ENCODE measurements at regions not wholly inside any gene's neighbourhood (a gene's known extent, or its start where the extent isn't known, plus 50 kb on each side); places are given as distances from the start of the nearest gene placed in this dataset.

DNA sequence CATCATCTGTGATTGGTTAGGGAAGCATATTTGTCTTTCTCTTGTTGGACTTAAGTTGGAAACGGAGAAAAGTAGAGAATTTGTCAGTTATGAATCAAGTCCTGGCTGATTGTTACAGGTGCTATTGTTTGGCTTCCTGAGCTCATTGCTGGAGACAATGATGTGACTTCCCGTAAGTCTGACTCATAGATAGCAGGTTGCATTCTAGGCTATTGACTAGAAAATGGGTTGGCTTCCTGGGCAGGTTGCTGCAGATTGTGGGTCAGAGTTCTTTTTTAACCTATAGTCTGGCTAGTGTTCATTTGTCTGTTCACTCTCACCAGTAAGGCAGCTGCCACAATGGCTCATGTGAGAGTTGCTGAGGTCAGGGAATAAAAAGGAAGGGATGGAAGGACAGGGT is 101.5 kb downstream of the CCNA1 start:
- no peaks in the 10 kb centered on the region for H3K9me3 ChIP-seq (ENCODE audit: control insufficient read depth in 2 of 2, low read length in 2 of 2)
- H3K27me3 ChIP-seq (ENCODE audit: control insufficient read depth, insufficient read depth, low read length) = no peaks in the 10 kb centered on the region
- DNase-seq (no peak), ATAC-seq (ENCODE audit: low read depth in 2 of 2) (no peak)
- Mint-ChIP-seq H3K27ac (no peak overlapping the region), H3K36me3 (no peaks in the 10 kb centered on the region), H3K27me3 (no peaks in the 10 kb centered on the region), H3K9me3 (peaks cover 0 to 8% (median 4%) of the 10 kb centered on the region in 7 donors), H3K4me1 (no peaks in the 10 kb centered on the region), H3K4me3 (no peak overlapping the region)
- no peak overlapping the region for H3K27ac ChIP-seq (ENCODE audit: insufficient read depth, low read length, poor library complexity, severe bottlenecking)
- H3K36me3 ChIP-seq (ENCODE audit: control insufficient read depth, insufficient read depth, low read length) = no peaks in the 10 kb centered on the region
- H3K4me3 ChIP-seq (ENCODE audit: low read depth, low read length) = no peak overlapping the region
- H3K4me1 ChIP-seq (ENCODE audit: control insufficient read depth, insufficient read depth, low read length, poor library complexity, severe bottlenecking) = no peaks in the 10 kb centered on the region

DNA sequence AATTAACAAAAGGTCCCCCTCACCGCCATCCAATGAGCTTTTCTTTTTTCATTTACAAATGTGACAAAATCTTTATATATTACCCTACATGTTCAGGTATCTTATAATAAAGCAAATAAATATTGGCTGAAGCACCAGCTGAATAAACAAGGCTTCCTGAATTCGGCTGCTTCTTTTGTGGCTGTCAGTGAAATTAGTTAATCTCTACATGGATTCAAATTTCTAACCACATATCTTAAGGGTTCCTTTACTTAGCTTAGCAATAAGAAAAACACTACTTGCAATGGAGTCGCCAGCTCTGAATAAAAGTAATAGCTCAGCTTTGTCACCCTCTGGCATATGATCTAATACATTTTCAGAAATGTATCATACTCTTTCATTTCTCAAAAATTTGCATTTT is 104.3 kb downstream of the CCNA1 start:
- Histone ChIP-seq H3K27ac (ENCODE audit: insufficient read depth, low read length, poor library complexity, severe bottlenecking) (no peak overlapping the region), H3K27me3 (ENCODE audit: control insufficient read depth, insufficient read depth, low read length) (no peaks in the 10 kb centered on the region), H3K9me3 (ENCODE audit: control insufficient read depth in 2 of 2, low read length in 2 of 2) (peaks cover 0 to 5% of the 10 kb centered on the region in 2 experiments), H3K4me1 (ENCODE audit: control insufficient read depth, insufficient read depth, low read length, poor library complexity, severe bottlenecking) (no peaks in the 10 kb centered on the region), H3K36me3 (ENCODE audit: control insufficient read depth, insufficient read depth, low read length) (no peaks in the 10 kb centered on the region), H3K4me3 (ENCODE audit: low read depth, low read length) (no peak overlapping the region)
- no peaks in the 10 kb centered on the region for H3K4me1 Mint-ChIP-seq
- ATAC-seq (ENCODE audit: low read depth in 2 of 2) = no peak
- H3K36me3 Mint-ChIP-seq = no peaks in the 10 kb centered on the region
- H3K27ac Mint-ChIP-seq = no peak overlapping the region
- no peak for DNase-seq
- no peaks in the 10 kb centered on the region for H3K27me3 Mint-ChIP-seq
- H3K4me3 Mint-ChIP-seq = no peak overlapping the region
- H3K9me3 Mint-ChIP-seq = peaks cover under 1 to 13% (median 4%) of the 10 kb centered on the region in 7 donors

DNA sequence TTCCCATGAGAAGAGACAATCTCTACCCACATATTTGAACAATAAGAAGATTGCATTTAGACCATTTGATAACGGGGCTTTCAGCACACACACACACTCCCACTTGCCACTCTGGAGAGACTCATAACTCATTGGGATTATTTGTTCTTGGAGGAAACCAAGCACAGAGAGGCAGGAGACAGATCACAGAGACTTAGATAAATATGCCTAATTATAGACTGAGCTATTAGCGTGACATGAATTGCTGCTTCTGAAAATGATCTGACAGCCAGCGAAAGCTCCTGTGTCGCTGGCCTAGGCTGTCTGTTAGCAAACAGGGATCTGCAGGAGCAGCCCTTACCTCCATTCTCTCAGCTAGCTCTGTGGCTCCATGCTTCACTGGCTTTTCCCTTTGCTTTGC is 111.4 kb downstream of the CCNA1 start:
- Mint-ChIP-seq H3K27me3 (no peaks in the 10 kb centered on the region), H3K27ac (no peak overlapping the region), H3K36me3 (no peaks in the 10 kb centered on the region), H3K9me3 (peaks cover 1 to 10% (median 2%) of the 10 kb centered on the region in 7 donors), H3K4me3 (no peak overlapping the region), H3K4me1 (no peaks in the 10 kb centered on the region)
- DNase-seq (no peak), ATAC-seq (ENCODE audit: low read depth in 2 of 2) (no peak)
- Histone ChIP-seq H3K4me3 (ENCODE audit: low read depth, low read length) (no peak overlapping the region), H3K9me3 (ENCODE audit: control insufficient read depth in 2 of 2, low read length in 2 of 2) (peaks cover 0 to 5% of the 10 kb centered on the region in 2 experiments), H3K27ac (ENCODE audit: insufficient read depth, low read length, poor library complexity, severe bottlenecking) (no peak overlapping the region), H3K36me3 (ENCODE audit: control insufficient read depth, insufficient read depth, low read length) (no peaks in the 10 kb centered on the region), H3K27me3 (ENCODE audit: control insufficient read depth, insufficient read depth, low read length) (no peaks in the 10 kb centered on the region), H3K4me1 (ENCODE audit: control insufficient read depth, insufficient read depth, low read length, poor library complexity, severe bottlenecking) (no peaks in the 10 kb centered on the region)

DNA sequence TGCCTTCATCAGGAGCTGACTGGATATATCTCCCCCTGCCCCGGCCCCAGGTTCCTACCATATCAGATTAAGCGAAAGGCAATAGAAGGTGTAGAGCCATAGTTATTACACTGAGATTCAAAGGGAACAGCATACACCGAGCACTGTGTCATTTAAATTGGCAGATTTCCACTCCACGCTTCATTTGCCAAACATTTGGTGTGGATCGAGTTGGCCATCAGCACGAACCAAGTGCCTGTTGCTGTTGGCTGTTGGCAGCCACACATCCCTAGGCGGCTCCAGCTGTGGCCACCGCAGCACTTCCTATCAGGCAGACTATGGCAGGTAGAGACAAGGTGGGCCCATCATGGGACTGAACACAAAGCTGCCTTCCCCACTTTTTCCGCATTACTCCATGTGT is 115.8 kb downstream of the CCNA1 start:
- Histone ChIP-seq H3K27ac (ENCODE audit: insufficient read depth, low read length, poor library complexity, severe bottlenecking) (no peak overlapping the region), H3K27me3 (ENCODE audit: control insufficient read depth, insufficient read depth, low read length) (no peaks in the 10 kb centered on the region), H3K36me3 (ENCODE audit: control insufficient read depth, insufficient read depth, low read length) (no peaks in the 10 kb centered on the region), H3K4me3 (ENCODE audit: low read depth, low read length) (no peak overlapping the region), H3K9me3 (ENCODE audit: control insufficient read depth in 2 of 2, low read length in 2 of 2) (peaks cover 0 to 2% of the 10 kb centered on the region in 2 experiments), H3K4me1 (ENCODE audit: control insufficient read depth, insufficient read depth, low read length, poor library complexity, severe bottlenecking) (no peaks in the 10 kb centered on the region)
- Mint-ChIP-seq H3K9me3 (peaks cover 0 to 5% (median 0%) of the 10 kb centered on the region in 7 donors), H3K4me1 (no peaks in the 10 kb centered on the region), H3K4me3 (no peak overlapping the region), H3K27me3 (no peaks in the 10 kb centered on the region), H3K36me3 (no peaks in the 10 kb centered on the region), H3K27ac (no peak overlapping the region)
- no peak for ATAC-seq (ENCODE audit: low read depth in 2 of 2)
- no peak for DNase-seq

DNA sequence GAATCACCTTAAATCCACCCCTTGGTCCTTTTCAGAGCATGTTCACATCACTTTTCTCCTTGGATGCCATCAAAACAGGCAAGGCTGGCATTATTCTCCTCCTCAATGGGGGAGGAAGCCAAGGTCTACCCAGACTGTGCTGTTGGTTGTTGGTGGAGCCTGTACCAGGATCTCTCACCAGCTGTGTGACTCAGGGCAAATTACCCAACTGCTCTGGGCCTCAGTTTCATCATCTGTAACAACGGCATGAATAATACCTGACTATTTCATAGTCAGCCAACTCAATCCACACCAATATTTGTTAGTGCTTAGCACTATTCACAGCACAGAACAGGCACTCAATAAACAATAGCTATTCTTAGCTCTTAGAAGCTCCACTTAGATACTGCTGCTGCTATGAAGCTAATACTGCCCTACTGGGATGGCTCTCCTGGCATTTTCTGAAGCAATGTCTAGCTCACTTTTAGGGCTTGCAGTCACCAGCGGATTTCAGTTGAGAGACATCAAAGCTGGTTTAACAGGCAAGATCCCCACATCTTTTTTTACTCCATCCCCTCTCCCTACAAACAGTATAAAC is 116.9 kb downstream of the CCNA1 start:
- DNase-seq = no peak
- Histone ChIP-seq H3K4me1 (ENCODE audit: control insufficient read depth, insufficient read depth, low read length, poor library complexity, severe bottlenecking) (no peaks in the 10 kb centered on the region), H3K27me3 (ENCODE audit: control insufficient read depth, insufficient read depth, low read length) (no peaks in the 10 kb centered on the region), H3K27ac (ENCODE audit: insufficient read depth, low read length, poor library complexity, severe bottlenecking) (no peak overlapping the region), H3K4me3 (ENCODE audit: low read depth, low read length) (no peak overlapping the region), H3K9me3 (ENCODE audit: control insufficient read depth in 2 of 2, low read length in 2 of 2) (peaks cover 0 to 2% of the 10 kb centered on the region in 2 experiments), H3K36me3 (ENCODE audit: control insufficient read depth, insufficient read depth, low read length) (no peaks in the 10 kb centered on the region)
- H3K4me1 Mint-ChIP-seq = no peaks in the 10 kb centered on the region
- no peaks in the 10 kb centered on the region for H3K27me3 Mint-ChIP-seq
- ATAC-seq (ENCODE audit: low read depth in 2 of 2) = no peak
- H3K4me3 Mint-ChIP-seq = no peak overlapping the region
- no peak overlapping the region for H3K27ac Mint-ChIP-seq
- peaks cover 0 to 5% (median 0%) of the 10 kb centered on the region in 7 donors for H3K9me3 Mint-ChIP-seq
- no peaks in the 10 kb centered on the region for H3K36me3 Mint-ChIP-seq

DNA sequence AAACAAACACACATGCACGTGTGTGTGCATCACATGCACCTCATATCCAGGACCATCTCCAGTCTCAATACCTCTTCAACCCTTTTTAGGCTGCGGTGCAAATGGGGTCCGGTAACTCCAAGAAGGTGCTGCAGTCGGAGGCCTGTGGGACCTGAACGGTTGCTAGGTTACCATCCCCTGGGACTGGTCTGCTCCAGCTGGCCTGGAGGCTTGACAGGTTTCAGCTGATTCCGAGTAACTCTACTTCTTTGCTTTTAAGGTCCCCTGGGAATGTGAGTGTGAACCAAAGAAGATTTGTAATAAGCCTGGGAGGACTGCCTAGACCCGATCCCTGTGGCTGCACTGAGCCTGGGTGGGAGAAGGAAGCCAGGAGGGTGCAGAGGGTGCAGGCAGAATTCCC is 117.5 kb downstream of the CCNA1 start:
- Mint-ChIP-seq H3K9me3 (peaks cover 0 to 5% (median 0%) of the 10 kb centered on the region in 7 donors), H3K27me3 (no peaks in the 10 kb centered on the region), H3K4me1 (no peaks in the 10 kb centered on the region), H3K36me3 (no peaks in the 10 kb centered on the region), H3K4me3 (no peak overlapping the region), H3K27ac (no peak overlapping the region)
- Histone ChIP-seq H3K4me3 (ENCODE audit: low read depth, low read length) (no peak overlapping the region), H3K9me3 (ENCODE audit: control insufficient read depth in 2 of 2, low read length in 2 of 2) (peaks cover 0 to 2% of the 10 kb centered on the region in 2 experiments), H3K4me1 (ENCODE audit: control insufficient read depth, insufficient read depth, low read length, poor library complexity, severe bottlenecking) (no peaks in the 10 kb centered on the region), H3K27me3 (ENCODE audit: control insufficient read depth, insufficient read depth, low read length) (no peaks in the 10 kb centered on the region), H3K36me3 (ENCODE audit: control insufficient read depth, insufficient read depth, low read length) (no peaks in the 10 kb centered on the region), H3K27ac (ENCODE audit: insufficient read depth, low read length, poor library complexity, severe bottlenecking) (no peak overlapping the region)
- ATAC-seq (ENCODE audit: low read depth in 2 of 2) (no peak), DNase-seq (no peak)

DNA sequence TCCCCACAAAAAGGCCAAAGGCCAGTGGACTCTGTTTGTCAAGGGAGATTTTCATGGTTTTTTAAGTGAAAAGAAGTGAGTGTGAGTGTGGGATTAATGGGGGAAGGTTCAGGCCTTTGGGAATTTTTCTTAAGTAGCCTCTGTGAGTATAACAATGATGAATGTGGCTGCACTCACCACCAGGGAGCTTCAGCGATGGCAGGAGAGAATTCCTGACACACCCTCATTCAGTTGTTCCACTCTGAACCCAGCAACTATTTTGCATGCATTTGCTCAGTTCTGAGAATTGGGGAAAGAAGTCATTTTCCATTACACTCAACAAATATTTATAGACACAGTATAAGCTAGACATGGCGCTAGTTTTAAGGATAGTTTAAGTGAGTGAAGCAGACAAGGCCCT is 117.9 kb downstream of the CCNA1 start:
- H3K9me3 Mint-ChIP-seq = peaks cover 0 to 5% (median 0%) of the 10 kb centered on the region in 7 donors
- DNase-seq = no peak
- no peak overlapping the region for H3K27ac Mint-ChIP-seq
- H3K9me3 ChIP-seq (ENCODE audit: control insufficient read depth in 2 of 2, low read length in 2 of 2) = peaks cover 0 to 2% of the 10 kb centered on the region in 2 experiments
- no peaks in the 10 kb centered on the region for H3K4me1 Mint-ChIP-seq
- H3K36me3 Mint-ChIP-seq = no peaks in the 10 kb centered on the region
- H3K4me3 ChIP-seq (ENCODE audit: low read depth, low read length) = no peak overlapping the region
- no peak for ATAC-seq (ENCODE audit: low read depth in 2 of 2)
- H3K27me3 Mint-ChIP-seq = no peaks in the 10 kb centered on the region
- no peak overlapping the region for H3K4me3 Mint-ChIP-seq
- no peaks in the 10 kb centered on the region for H3K27me3 ChIP-seq (ENCODE audit: control insufficient read depth, insufficient read depth, low read length)
- H3K4me1 ChIP-seq (ENCODE audit: control insufficient read depth, insufficient read depth, low read length, poor library complexity, severe bottlenecking) = no peaks in the 10 kb centered on the region
- H3K27ac ChIP-seq (ENCODE audit: insufficient read depth, low read length, poor library complexity, severe bottlenecking) = no peak overlapping the region
- H3K36me3 ChIP-seq (ENCODE audit: control insufficient read depth, insufficient read depth, low read length) = no peaks in the 10 kb centered on the region

DNA sequence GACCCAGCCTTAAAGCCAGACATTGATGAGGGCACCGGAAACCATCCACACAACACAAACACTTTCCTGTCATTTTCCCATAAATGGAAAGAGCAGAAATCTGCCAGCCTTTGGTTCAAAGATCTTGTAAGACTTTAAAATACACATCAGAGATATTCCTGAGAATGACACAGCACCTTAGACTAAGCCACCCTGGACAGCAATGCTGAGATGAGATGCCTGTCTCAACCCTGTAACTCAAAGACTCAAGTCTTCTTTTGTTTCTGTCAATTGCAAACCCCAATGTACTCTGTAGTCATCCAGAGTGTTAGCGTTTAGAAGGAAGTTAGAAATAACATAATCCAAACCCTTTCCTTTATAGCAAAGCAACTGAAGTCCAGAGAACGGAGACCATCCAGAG is 119.2 kb downstream of the CCNA1 start:
- no peaks in the 10 kb centered on the region for H3K4me1 Mint-ChIP-seq
- Histone ChIP-seq H3K9me3 (ENCODE audit: control insufficient read depth in 2 of 2, low read length in 2 of 2) (peaks cover 0 to 2% of the 10 kb centered on the region in 2 experiments), H3K4me1 (ENCODE audit: control insufficient read depth, insufficient read depth, low read length, poor library complexity, severe bottlenecking) (no peaks in the 10 kb centered on the region), H3K27ac (ENCODE audit: insufficient read depth, low read length, poor library complexity, severe bottlenecking) (no peak overlapping the region), H3K27me3 (ENCODE audit: control insufficient read depth, insufficient read depth, low read length) (no peaks in the 10 kb centered on the region), H3K36me3 (ENCODE audit: control insufficient read depth, insufficient read depth, low read length) (no peaks in the 10 kb centered on the region), H3K4me3 (ENCODE audit: low read depth, low read length) (no peak overlapping the region)
- no peak overlapping the region for H3K27ac Mint-ChIP-seq
- no peaks in the 10 kb centered on the region for H3K36me3 Mint-ChIP-seq
- H3K4me3 Mint-ChIP-seq = no peak overlapping the region
- no peak for ATAC-seq (ENCODE audit: low read depth in 2 of 2)
- no peak for DNase-seq
- peaks cover 0 to 5% (median 0%) of the 10 kb centered on the region in 7 donors for H3K9me3 Mint-ChIP-seq
- no peaks in the 10 kb centered on the region for H3K27me3 Mint-ChIP-seq
